ENCODE measurements at regions not wholly inside any gene's neighbourhood (a gene's known extent, or its start where the extent isn't known, plus 50 kb on each side); places are given as distances from the start of the nearest gene placed in this dataset.

DNA sequence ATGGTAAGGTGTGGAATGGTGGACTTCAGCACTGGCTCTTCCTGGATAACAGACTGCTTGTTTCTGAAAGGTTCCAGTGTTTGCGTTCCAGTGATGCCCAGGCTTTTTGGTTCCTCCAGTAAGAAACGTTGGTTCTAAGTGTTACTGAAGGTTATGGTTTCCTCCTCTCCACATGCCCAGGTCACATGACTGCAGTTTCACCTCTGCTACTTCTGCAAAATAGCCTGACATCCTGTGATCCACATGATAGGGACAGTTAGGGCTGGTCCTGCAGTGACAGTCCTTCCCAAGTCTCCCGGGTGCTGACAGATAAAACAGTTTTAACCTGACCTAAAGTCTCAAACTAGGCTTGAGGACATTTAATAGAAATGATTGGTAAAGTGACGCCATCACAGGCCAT is 132.2 kb upstream of the CST7 start:
- no peak for DNase-seq (ENCODE audit: low spot score)
- in situ Hi-C loops (cut with MboI; ENCODE audit: low sequenced_read_pairs, unreplicated experiment): no loop called here
- TF ChIP-seq, protein P1, sequence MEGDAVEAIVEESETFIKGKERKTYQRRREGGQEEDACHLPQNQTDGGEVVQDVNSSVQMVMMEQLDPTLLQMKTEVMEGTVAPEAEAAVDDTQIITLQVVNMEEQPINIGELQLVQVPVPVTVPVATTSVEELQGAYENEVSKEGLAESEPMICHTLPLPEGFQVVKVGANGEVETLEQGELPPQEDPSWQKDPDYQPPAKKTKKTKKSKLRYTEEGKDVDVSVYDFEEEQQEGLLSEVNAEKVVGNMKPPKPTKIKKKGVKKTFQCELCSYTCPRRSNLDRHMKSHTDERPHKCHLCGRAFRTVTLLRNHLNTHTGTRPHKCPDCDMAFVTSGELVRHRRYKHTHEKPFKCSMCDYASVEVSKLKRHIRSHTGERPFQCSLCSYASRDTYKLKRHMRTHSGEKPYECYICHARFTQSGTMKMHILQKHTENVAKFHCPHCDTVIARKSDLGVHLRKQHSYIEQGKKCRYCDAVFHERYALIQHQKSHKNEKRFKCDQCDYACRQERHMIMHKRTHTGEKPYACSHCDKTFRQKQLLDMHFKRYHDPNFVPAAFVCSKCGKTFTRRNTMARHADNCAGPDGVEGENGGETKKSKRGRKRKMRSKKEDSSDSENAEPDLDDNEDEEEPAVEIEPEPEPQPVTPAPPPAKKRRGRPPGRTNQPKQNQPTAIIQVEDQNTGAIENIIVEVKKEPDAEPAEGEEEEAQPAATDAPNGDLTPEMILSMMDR (IDR thresholded peaks at IDR 0.05; ENCODE audit: borderline replicate concordance, control extremely low read depth, extremely low read depth, insufficient read depth, missing control alignments): no peak

DNA sequence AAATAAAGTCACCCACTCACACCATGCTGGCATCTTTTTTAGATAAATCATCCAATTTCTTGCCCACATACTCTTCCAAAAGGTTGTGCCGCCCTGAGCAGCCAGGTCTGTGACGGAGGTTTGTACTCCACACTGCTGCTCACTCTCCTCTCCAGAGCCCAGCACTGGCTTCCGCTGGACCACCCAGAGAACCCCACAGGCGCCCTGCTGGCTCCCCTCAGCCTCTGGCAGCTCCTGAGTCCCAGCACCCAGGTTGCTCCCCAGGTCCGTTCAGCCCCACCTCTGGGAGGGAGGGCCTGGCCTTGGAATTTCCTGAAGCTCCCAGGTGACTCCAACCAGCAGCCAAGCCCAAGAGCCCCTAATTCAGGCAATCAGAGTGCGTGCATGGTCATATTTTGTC is 131.7 kb upstream of the CST7 start:
- TF ChIP-seq, protein P1 (IDR thresholded peaks at IDR 0.05; ENCODE audit: borderline replicate concordance, control extremely low read depth, extremely low read depth, insufficient read depth, missing control alignments): no peak
- in situ Hi-C loops (cut with MboI; ENCODE audit: low sequenced_read_pairs, unreplicated experiment): no loop called here
- DNase-seq (ENCODE audit: low spot score): no peak

DNA sequence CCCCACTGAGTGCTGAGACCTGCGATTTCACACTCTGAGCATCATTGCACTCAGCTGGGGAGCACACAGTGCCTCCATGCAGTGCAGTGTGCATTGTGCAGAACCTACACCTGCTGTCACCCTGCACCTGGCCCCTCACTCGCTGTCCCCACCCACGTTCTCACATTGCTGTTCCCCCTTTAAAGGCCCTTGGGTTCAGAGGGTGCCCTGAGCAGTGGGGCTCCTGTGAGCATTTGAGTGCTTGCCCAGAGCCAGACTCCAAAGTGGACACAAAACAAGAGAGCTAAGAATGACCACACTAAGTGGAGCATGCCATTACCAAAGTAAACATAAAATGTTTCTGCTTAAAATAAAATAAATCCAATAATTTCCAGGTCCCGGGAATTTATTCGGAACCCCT is 131.0 kb upstream of the CST7 start:
- TF ChIP-seq, protein P1 (IDR thresholded peaks at IDR 0.05; ENCODE audit: borderline replicate concordance, control extremely low read depth, extremely low read depth, insufficient read depth, missing control alignments): no peak
- in situ Hi-C loops (cut with MboI; ENCODE audit: low sequenced_read_pairs, unreplicated experiment): no loop called here
- no peak for DNase-seq (ENCODE audit: low spot score)

DNA sequence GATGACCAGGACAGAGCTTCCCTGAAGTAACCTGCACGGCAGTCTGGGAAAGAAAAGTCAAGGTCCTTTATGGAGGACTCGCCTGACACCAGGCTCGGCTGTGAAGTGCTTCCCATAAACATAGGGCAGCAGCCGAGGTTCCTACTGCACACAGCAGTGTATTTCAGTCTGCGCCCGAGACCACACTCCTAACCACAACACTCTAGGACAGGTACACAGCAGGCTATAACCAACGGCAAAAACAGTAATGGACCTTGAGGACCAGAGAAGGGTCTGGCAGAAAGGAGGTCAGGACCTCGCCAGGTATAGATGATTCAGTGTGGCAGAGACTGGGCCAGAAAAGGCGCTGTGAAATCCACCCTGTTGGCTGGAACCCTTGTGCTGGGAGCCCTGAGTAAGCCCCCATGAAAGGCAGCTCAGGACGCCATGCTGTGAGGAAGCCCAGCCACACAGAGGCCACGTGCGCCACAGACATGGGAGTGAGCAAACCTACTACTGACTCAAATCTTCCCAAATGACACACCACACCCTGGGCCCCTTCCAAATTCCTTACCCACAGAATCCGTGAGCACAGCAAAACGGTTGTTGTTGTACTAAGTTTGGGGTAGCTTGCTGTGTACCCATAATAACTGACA is 129.6 kb upstream of the CST7 start:
- TF ChIP-seq, protein P1 (IDR thresholded peaks at IDR 0.05; ENCODE audit: borderline replicate concordance, control extremely low read depth, extremely low read depth, insufficient read depth, missing control alignments): no peak
- no peak for DNase-seq (ENCODE audit: low spot score)
- in situ Hi-C loops (cut with MboI; ENCODE audit: low sequenced_read_pairs, unreplicated experiment): no loop called here

DNA sequence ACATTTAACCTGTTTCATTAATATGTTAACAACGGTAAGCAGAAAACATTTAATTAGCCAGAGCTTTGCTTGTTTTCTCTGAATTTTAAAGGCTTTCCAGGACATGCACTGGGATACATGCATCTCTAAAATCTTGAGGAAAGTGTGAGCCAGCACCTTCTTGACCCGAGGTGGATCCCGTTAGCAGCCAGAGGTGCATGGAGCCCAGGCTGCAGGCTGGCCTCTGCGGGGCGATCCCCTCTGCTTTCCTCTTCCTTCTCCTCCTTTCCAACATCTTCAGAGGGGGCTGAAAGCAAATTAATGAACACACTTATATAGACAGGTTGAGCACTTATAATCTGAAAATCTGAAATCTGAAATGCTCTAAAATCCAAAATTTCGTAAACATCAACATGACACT is 128.7 kb upstream of the CST7 start:
- in situ Hi-C loops (cut with MboI; ENCODE audit: low sequenced_read_pairs, unreplicated experiment): no loop called here
- no peak for DNase-seq (ENCODE audit: low spot score)
- TF ChIP-seq, protein P1 (IDR thresholded peaks at IDR 0.05; ENCODE audit: borderline replicate concordance, control extremely low read depth, extremely low read depth, insufficient read depth, missing control alignments): no peak

DNA sequence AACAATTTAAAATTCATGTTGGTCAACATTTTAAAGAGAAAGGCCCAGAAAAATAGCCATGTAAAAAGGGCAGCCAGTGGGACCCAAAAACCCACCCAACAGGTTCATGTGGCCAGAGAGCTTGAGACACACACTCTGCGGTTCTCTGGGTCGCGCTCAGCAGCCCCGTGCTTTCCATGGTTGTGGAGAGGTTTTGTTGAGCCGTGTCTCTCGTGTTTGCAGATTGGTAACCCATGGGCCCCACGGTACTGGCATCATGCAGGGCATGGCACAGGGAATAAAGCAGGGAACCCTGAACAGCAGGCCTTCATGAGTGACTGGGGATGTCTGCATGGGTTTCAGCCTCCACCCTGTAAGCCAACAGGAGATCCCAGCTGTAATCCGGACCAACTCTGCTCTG is 127.7 kb upstream of the CST7 start:
- in situ Hi-C loops (cut with MboI; ENCODE audit: low sequenced_read_pairs, unreplicated experiment): no loop called here
- TF ChIP-seq, protein P1 (IDR thresholded peaks at IDR 0.05; ENCODE audit: borderline replicate concordance, control extremely low read depth, extremely low read depth, insufficient read depth, missing control alignments): no peak
- DNase-seq (ENCODE audit: low spot score): no peak

Data from GM13976 (cell line).